Astrocyte of the spinal cord (primary cell): ENCODE measurements at regions not wholly inside any gene's neighbourhood (a gene's known extent, or its start where the extent isn't known, plus 50 kb on each side); places are given as distances from the start of the nearest gene placed in this dataset.
"Not testable (repeated sequence)": the region's sequence is repeated elsewhere in the genome, so short reads cannot be mapped to it uniquely, and the experiment has no call there.

Experiments used
- DNase-seq: peaks from one replicate; pipeline ENCODE4 v3.0.0; 2011; ENCODE audit warnings: low read depth, low spot score
- H3K4me3 ChIP-seq: 2 replicates; pipeline ENCODE4 v1.5.1; 2011; ENCODE audit warnings: low read depth, mild to moderate bottlenecking, low read length, moderate library complexity
- in situ Hi-C: cut with HindIII; loops from 2 replicates; pipeline ENCODE4 v1.10.0; 2017; ENCODE audit warnings: low sequenced_read_pairs
- TF ChIP-seq, protein P1 (sequence below): IDR thresholded peaks from 2 replicates; pipeline ENCODE4 v1.5.1; 2012; ENCODE audit warnings: low read depth, mild to moderate bottlenecking, low read length, inconsistent platforms

DNA sequence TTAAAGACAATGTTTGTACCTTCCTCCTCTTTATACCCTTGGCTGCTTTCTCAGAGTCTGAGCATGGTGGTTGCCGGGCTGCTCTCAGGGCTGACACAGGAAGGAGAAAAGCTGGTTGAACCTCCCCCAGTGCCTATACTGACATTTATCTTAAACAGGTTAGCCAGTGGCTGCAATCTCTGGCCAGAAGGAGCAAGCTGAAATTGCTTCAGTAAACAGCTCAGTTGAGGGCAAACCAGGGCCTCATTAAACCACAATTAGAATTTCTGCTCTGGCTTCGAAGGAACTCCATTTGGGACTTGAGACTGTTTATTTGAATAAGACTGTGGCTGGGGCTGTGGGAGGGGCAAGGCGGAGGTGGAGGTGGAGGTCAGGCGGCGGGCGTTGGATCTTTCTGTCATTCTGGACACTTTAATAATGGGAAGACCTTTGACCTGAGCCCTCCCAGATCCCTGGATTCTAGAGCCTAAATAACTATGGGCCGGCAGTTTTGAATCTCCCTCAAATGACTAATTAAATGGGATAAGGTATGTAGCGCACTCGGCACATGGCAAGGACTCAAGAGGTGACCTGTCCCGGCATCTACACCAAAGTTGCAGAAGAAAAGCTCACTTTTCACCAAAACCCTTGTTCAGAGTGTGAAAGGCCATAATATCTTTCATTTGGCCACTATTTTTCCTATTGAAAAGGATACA lies 120.6 kb upstream of the MYCN start:
- in situ Hi-C loops = no loop called here
- no peak for DNase-seq
- TF ChIP-seq, protein P1, sequence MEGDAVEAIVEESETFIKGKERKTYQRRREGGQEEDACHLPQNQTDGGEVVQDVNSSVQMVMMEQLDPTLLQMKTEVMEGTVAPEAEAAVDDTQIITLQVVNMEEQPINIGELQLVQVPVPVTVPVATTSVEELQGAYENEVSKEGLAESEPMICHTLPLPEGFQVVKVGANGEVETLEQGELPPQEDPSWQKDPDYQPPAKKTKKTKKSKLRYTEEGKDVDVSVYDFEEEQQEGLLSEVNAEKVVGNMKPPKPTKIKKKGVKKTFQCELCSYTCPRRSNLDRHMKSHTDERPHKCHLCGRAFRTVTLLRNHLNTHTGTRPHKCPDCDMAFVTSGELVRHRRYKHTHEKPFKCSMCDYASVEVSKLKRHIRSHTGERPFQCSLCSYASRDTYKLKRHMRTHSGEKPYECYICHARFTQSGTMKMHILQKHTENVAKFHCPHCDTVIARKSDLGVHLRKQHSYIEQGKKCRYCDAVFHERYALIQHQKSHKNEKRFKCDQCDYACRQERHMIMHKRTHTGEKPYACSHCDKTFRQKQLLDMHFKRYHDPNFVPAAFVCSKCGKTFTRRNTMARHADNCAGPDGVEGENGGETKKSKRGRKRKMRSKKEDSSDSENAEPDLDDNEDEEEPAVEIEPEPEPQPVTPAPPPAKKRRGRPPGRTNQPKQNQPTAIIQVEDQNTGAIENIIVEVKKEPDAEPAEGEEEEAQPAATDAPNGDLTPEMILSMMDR = no peak
- no peak overlapping the region for H3K4me3 ChIP-seq

DNA sequence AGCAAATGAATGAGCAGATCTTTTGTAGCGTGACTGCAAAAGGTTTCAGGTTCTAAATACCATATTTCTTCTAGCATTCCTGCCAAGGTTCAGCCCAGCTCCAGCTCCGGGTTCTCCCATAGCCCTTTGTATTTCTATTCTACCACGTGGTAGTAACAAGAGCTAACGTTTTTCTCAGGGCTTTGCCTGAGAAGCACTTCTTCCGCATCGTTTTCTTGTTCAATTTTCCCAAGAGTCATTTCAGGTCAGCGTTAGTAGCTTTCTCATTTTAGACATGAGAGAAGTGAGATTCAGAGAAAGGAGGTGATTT lies 120.1 kb upstream of the MYCN start:
- no peak overlapping the region for H3K4me3 ChIP-seq
- in situ Hi-C loops = no loop called here
- TF ChIP-seq, protein P1 = no peak
- no peak for DNase-seq

DNA sequence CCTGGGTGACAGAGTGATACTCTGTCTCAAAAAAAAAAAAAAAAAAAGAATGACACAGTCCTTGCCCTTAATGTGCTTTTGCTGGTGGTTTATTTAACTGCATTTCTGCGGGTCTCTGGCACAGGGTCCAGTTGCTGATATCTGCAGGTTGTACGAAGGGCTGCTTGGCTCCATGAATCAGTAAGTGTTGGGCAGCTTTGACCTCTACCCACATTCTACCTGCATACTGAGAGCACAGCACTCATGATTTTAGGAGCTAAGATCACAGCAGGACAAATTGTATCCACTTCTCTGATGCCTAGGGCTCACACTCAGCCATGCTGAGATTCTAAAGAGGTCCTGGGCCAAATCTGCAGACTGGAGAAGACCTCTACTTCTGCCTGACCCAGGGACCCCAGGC lies 119.4 kb upstream of the MYCN start:
- H3K4me3 ChIP-seq = no peak overlapping the region
- TF ChIP-seq, protein P1 = no peak
- in situ Hi-C loops = no loop called here
- no peak for DNase-seq

DNA sequence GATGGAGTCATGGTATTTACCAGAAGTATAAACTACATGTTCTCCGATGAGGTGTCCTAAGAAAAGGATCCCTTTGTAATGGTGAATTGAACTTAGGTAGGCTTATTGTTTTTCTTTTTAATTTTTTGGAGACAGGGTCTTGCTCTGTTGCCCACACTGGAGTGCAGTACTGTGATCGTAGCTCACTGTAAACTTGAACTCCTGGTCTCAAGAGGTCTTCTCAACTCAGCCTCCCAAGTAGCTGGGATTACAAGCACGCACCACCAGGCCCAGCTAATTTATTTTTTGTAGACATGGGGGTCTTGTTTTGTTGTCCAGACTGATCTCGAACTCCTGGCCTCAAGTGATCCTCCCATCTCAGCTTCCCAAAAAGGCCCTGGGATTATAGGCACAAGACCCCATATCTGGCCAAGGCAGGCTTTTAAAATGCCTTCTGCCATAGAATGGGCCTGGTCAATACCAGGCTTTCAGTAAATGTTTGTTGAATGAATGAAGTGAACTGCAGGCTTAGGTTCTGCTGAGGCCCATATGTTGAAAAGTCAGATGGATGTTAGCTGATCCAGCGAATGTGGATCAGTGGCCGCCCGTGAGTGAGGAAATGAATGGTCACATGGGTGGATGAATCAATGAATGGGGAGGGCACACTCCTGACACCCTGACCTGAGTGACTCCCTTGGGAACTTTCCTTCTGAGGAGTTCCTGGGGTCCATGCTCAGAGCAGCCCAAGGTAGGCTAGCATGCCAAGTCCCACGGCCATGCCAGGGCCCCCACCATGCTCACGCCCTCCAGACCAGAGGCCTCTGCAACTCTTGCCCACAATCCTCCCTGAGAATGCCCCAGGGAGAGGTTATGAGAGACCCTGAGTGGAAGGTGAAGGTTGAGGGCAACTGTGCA lies 118.0 kb upstream of the MYCN start:
- no peak for DNase-seq
- no peak overlapping the region for H3K4me3 ChIP-seq
- in situ Hi-C loops = no loop called here
- TF ChIP-seq, protein P1 = no peak

DNA sequence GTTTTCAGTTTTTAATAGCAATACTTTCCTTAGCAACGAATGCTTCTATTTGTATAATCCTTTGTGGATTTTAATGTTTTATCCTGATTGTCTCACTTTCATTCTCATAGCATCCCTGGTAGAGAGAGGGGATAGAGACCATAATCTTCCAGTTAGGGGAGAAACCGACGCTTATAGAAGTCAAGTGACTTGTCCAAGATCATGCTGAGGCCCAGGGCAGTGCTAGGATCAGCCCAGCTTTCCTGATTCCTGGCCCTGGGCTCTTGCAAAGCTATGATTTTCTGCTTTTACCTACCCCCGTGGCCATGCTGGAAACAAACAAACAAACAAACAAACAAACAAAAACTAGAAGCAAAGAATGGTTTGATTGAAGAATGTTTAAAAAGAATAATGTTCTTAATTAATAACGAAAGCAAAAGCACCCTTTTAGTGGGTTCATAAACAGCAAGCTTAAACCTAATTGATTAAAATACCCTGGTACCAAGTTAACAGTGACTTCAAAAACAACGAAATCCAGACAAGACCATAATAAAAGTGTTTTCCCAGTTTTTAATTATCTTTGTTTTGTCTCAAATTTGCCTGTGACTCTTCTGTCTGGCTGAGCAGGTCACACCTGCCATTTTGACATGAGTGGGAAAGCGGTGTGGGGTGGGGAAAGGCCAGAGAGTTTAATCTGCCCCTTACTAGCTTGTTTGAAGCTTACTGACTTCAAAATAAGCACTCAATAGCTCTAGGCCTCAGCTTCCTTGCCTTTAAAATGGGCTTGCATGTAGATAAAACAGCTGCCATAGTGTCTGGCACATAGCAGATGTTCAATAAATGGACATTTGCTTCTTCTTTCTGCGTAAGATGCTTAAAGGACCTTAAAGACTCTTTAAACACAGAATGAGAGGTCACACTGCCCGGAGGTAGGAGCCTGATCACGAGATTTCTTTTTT lies 116.6 kb upstream of the MYCN start:
- TF ChIP-seq, protein P1 = no peak
- in situ Hi-C loops = no loop called here
- no peak overlapping the region for H3K4me3 ChIP-seq
- DNase-seq = no peak

DNA sequence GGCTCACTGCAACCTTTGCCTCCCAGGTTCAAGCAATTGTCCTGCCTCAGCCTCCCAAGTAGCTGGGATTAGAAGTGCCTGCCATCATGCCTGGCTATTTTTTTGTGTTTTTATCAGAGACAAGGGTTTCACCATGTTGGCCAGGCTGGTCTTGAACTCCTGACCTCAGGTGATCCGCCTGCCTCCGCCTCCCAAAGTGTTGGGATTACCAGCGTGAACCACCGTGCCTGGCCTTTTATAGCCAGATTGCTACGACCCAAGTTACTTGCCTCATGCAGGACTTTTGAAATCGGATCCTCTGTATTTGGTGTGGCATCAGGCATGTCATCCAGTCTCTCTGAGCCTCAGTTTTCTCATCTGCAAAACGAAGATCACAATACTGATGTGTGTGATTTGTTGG lies 115.9 kb upstream of the MYCN start:
- DNase-seq, in situ Hi-C loops, H3K4me3 ChIP-seq: not testable (repeated sequence)
